HG02938 (cell line): ENCODE measurements at regions not wholly inside any gene's neighbourhood (a gene's known extent, or its start where the extent isn't known, plus 50 kb on each side); places are given as distances from the start of the nearest gene placed in this dataset.
A peak's percentile ranks its signal among the peaks of the same experiment; 100 is the strongest.

Experiments
- ATAC-seq: cut with Tn5 transposase; IDR thresholded peaks from one replicate; pipeline ENCODE4 v1.9.1; 2021; ENCODE audit warnings: mild to moderate bottlenecking, moderate library complexity; ENCODE audit not compliant: unreplicated experiment

GRCh38 chr4:17124767-17125166, 226.3 kb upstream of the LDB2 start:
- no peak for ATAC-seq

GRCh38 chr4:17120761-17121160, 222.3 kb upstream of the LDB2 start:
- ATAC-seq, result no peak

- ATAC-seq, result no peak
These were observed 219.3 kb upstream of the LDB2 start for GRCh38 chr4:17117746-17118145.

- ATAC-seq, result no peak
These were observed 217.1 kb upstream of the LDB2 start for GRCh38 chr4:17115583-17115982.

GRCh38 chr4:17112292-17112659, 213.8 kb upstream of the LDB2 start:
- no peak for ATAC-seq

GRCh38 chr4:17109126-17109525, 210.7 kb upstream of the LDB2 start:
- ATAC-seq, result no peak

- no peak for ATAC-seq
These were observed 204.8 kb upstream of the LDB2 start for GRCh38 chr4:17103231-17103630.

GRCh38 chr4:17098996-17099395, 200.6 kb upstream of the LDB2 start:
- no peak for ATAC-seq

GRCh38 chr4:17098401-17098800, 200.0 kb upstream of the LDB2 start:
- no peak for ATAC-seq

GRCh38 chr4:17097362-17097761, 198.9 kb upstream of the LDB2 start:
- no peak for ATAC-seq

GRCh38 chr4:17096692-17097091, 198.2 kb upstream of the LDB2 start:
- ATAC-seq, result no peak

GRCh38 chr4:17095771-17096170, 197.3 kb upstream of the LDB2 start:
- ATAC-seq, result no peak

GRCh38 chr4:17094876-17095210, 196.4 kb upstream of the LDB2 start:
- ATAC-seq, result no peak

- no peak for ATAC-seq
These were observed 195.9 kb upstream of the LDB2 start for GRCh38 chr4:17094159-17094875.

GRCh38 chr4:17093481-17093880, 195.0 kb upstream of the LDB2 start:
- ATAC-seq, result peak; percentile 5

GRCh38 chr4:17092736-17093437, 194.4 kb upstream of the LDB2 start:
- peak; percentile 96 for ATAC-seq

GRCh38 chr4:17091104-17091503, 192.7 kb upstream of the LDB2 start:
- ATAC-seq, result no peak

GRCh38 chr4:17090063-17090462, 191.6 kb upstream of the LDB2 start:
- no peak for ATAC-seq

- no peak for ATAC-seq
These were observed 187.0 kb upstream of the LDB2 start for GRCh38 chr4:17085416-17085815.

GRCh38 chr4:17082186-17082585, 183.7 kb upstream of the LDB2 start:
- no peak for ATAC-seq

- ATAC-seq, result no peak
These were observed 182.7 kb upstream of the LDB2 start for GRCh38 chr4:17081179-17081578.

- no peak for ATAC-seq
These were observed 178.7 kb upstream of the LDB2 start for GRCh38 chr4:17077105-17077504.

GRCh38 chr4:17072483-17072882, 174.0 kb upstream of the LDB2 start:
- ATAC-seq, result no peak
